ENCODE measurements at regions not wholly inside any gene's neighbourhood (a gene's known extent, or its start where the extent isn't known, plus 50 kb on each side); places are given as distances from the start of the nearest gene placed in this dataset.

DNA sequence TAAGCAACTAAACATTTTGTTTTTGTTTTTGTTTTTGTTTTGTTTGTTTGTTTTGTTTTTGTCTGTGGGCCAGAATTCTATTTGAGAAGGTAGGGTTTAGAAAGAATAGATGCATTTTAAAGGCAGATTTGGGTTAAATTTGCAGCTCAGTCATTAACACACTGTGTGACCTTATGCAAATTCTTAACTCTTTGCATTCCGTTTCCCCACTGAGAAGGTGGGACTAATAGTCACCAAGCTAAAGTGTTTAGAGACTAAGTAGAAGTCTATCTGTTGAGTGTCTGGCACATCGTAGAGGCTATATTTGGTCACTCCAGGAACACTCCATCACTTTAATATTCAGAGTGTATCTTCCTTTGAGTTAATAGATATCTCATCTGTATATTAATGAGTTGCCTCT, 87.1 kb downstream of the CCNA1 start:
- TF ChIP-seq, protein P1, sequence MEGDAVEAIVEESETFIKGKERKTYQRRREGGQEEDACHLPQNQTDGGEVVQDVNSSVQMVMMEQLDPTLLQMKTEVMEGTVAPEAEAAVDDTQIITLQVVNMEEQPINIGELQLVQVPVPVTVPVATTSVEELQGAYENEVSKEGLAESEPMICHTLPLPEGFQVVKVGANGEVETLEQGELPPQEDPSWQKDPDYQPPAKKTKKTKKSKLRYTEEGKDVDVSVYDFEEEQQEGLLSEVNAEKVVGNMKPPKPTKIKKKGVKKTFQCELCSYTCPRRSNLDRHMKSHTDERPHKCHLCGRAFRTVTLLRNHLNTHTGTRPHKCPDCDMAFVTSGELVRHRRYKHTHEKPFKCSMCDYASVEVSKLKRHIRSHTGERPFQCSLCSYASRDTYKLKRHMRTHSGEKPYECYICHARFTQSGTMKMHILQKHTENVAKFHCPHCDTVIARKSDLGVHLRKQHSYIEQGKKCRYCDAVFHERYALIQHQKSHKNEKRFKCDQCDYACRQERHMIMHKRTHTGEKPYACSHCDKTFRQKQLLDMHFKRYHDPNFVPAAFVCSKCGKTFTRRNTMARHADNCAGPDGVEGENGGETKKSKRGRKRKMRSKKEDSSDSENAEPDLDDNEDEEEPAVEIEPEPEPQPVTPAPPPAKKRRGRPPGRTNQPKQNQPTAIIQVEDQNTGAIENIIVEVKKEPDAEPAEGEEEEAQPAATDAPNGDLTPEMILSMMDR (conservative IDR thresholded peaks at IDR 0.05; ENCODE audit: low read length): no peak
- no peak for TF ChIP-seq EZH2phosphoT487 (IDR thresholded peaks at IDR 0.05; ENCODE audit: borderline replicate concordance, low read depth, low read length)
